C4-2B (cell line): ENCODE measurements at regions not wholly inside any gene's neighbourhood (a gene's known extent, or its start where the extent isn't known, plus 50 kb on each side); places are given as distances from the start of the nearest gene placed in this dataset.

Experiments used
- CTCF ChIP-seq: fragments of 450-650 bp; conservative IDR thresholded peaks from 2 replicates; pipeline ENCODE4 v1.5.1; 2017; ENCODE audit warnings: mild to moderate bottlenecking
- ZFX ChIP-seq: fragments of 450-650 bp; IDR thresholded peaks from 2 replicates; pipeline ENCODE4 v1.6.1; 2017

- TF ChIP-seq CTCF (no peak), ZFX (no peak)
Observed at GRCh38 chr18:41645589-41646360, 309.3 kb upstream of the PIK3C3 start.
